GM12878 (cell line): ENCODE measurements at regions not wholly inside any gene's neighbourhood (a gene's known extent, or its start where the extent isn't known, plus 50 kb on each side); places are given as distances from the start of the nearest gene placed in this dataset.

Experiments used
- BHLHE40 ChIP-seq, 2 experiments: fragments of 450-650 bp in 1 of 2; IDR thresholded peaks; 2 replicates each; pipeline ENCODE4 v1.6.1; 2011 to 2017; ENCODE audit warnings: low read depth in 2 of 2, borderline replicate concordance in 1 of 2, improper control_type of control experiment in 1 of 2, low read length in 1 of 2, mild to moderate bottlenecking in 1 of 2
- CHD1 ChIP-seq: IDR thresholded peaks from 2 replicates; pipeline ENCODE4 v1.6.1; 2012; ENCODE audit warnings: low read depth, low read length, improper control_type of control experiment
- CTCF ChIP-seq, 3 experiments: IDR thresholded peaks in 2 of 3; conservative IDR thresholded peaks in 1 of 3; 2 replicates each; pipeline ENCODE4 v1.5.1; 2011; ENCODE audit warnings: low read depth in 3 of 3, low read length in 3 of 3, mild to moderate bottlenecking in 3 of 3, control low read depth in 2 of 3, moderate library complexity in 2 of 3, inconsistent platforms in 1 of 3, mixed read lengths in 1 of 3; ENCODE audit not compliant: control insufficient read depth in 2 of 3, insufficient read depth in 1 of 3; ENCODE audit errors: extremely low read depth in 1 of 3
- ETV6 ChIP-seq, 2 experiments: fragments of 450-650 bp in 1 of 2; IDR thresholded peaks in 1 of 2; conservative IDR thresholded peaks in 1 of 2; 2 replicates each; pipeline ENCODE4 v1.6.1; 2014; ENCODE audit warnings: antibody characterized with exemption in 1 of 2, borderline replicate concordance in 1 of 2, low read depth in 1 of 2, mild to moderate bottlenecking in 1 of 2, moderate library complexity in 1 of 2
- EZH2 ChIP-seq: IDR thresholded peaks from 2 replicates; pipeline ENCODE4 v1.6.1; 2012; ENCODE audit warnings: low read depth, mild to moderate bottlenecking, control low read depth, inconsistent platforms, low read length, borderline replicate concordance; ENCODE audit not compliant: control insufficient read depth
- FOS ChIP-seq: IDR thresholded peaks from 3 replicates; pipeline ENCODE4 v1.6.1; 2011; ENCODE audit warnings: borderline replicate concordance; ENCODE audit not compliant: insufficient read length; ENCODE audit errors: extremely low read depth
- HSF1 ChIP-seq: fragments of 150-350 bp; IDR thresholded peaks from 2 replicates; pipeline ENCODE4 v1.6.1; 2014; ENCODE audit warnings: mild to moderate bottlenecking, low read depth, low read length
- KDM1A ChIP-seq: fragments of 200-600 bp; sonication (generic); IDR thresholded peaks from 2 replicates; pipeline ENCODE4 v1.6.1; 2016; ENCODE audit warnings: borderline replicate concordance
- MEF2B ChIP-seq: fragments of 450-650 bp; IDR thresholded peaks from 2 replicates; pipeline ENCODE4 v1.6.1; 2018; ENCODE audit warnings: mild to moderate bottlenecking, moderate library complexity; ENCODE audit not compliant: partially characterized antibody, poor library complexity, severe bottlenecking
- NFIC ChIP-seq: IDR thresholded peaks from 2 replicates; pipeline ENCODE4 v1.6.1; 2012; ENCODE audit warnings: low read depth, mild to moderate bottlenecking, inconsistent platforms, low read length, moderate library complexity
- PBX3 ChIP-seq: IDR thresholded peaks from 2 replicates; pipeline ENCODE4 v1.6.1; 2011; ENCODE audit warnings: mild to moderate bottlenecking, low read depth, low read length, moderate library complexity; ENCODE audit not compliant: insufficient replicate concordance
- RB1 ChIP-seq: fragments of 450-650 bp; formaldehyde crosslinking; IDR thresholded peaks from 2 replicates; pipeline ENCODE4 v1.6.1; 2017; ENCODE audit warnings: mild to moderate bottlenecking, borderline replicate concordance
- RELB ChIP-seq: fragments of 450-650 bp; IDR thresholded peaks from 2 replicates; pipeline ENCODE4 v1.6.1; 2017; ENCODE audit warnings: low read depth, mild to moderate bottlenecking, moderate library complexity
- SUPT20H ChIP-seq: IDR thresholded peaks from 2 replicates; pipeline ENCODE4 v1.6.1; 2011; ENCODE audit warnings: low read depth, mild to moderate bottlenecking, low read length, moderate library complexity, borderline replicate concordance; ENCODE audit not compliant: control insufficient read depth
- SUZ12 ChIP-seq: fragments of 200-600 bp; sonication (generic); IDR thresholded peaks from one replicate; pipeline ENCODE4 v1.6.1; 2018; ENCODE audit warnings: antibody characterized with exemption, mild to moderate bottlenecking; ENCODE audit not compliant: unreplicated experiment
- TCF7 ChIP-seq: IDR thresholded peaks from 2 replicates; pipeline ENCODE4 v1.6.1; 2014; ENCODE audit warnings: antibody characterized with exemption, borderline replicate concordance
- WRNIP1 ChIP-seq: IDR thresholded peaks from 2 replicates; pipeline ENCODE4 v1.6.1; 2011; ENCODE audit warnings: low read depth, low read length, improper control_type of control experiment, borderline replicate concordance
- ZZZ3 ChIP-seq: IDR thresholded peaks from 2 replicates; pipeline ENCODE4 v1.6.1; 2011; ENCODE audit warnings: low read depth; ENCODE audit not compliant: control insufficient read depth, insufficient read length

- no peak for TF ChIP-seq HSF1
- TF ChIP-seq SUPT20H, result no peak
- TF ChIP-seq EZH2, result no peak
- TF ChIP-seq PBX3, result no peak
- TF ChIP-seq MEF2B, result no peak
- no peak for TF ChIP-seq CHD1
- peak; percentile 33; the same call in 1 of the 2 replicates for TF ChIP-seq RELB
- no peak for TF ChIP-seq KDM1A
- no peak for TF ChIP-seq ZZZ3
- no peak for TF ChIP-seq RB1
- TF ChIP-seq SUZ12, result no peak
- no peak for TF ChIP-seq TCF7
- TF ChIP-seq WRNIP1, result no peak
- peak; percentile 57; the same call in 1 of the 2 replicates for TF ChIP-seq NFIC
- no peak for TF ChIP-seq CTCF (IDR thresholded peaks at IDR 0.05 in 2 of 3, conservative IDR thresholded peaks at IDR 0.05 in 1 of 3; ENCODE audit: control insufficient read depth in 2 of 3, extremely low read depth in 1 of 3, insufficient read depth in 1 of 3, low read depth in 3 of 3, low read length in 3 of 3)
- no peak; a peak in 1 of 4 replicates for TF ChIP-seq BHLHE40 (IDR thresholded peaks at IDR 0.05; ENCODE audit: borderline replicate concordance in 1 of 2, low read depth in 2 of 2, low read length in 1 of 2)
- TF ChIP-seq ETV6 (conservative IDR thresholded peaks at IDR 0.05 in 1 of 2, IDR thresholded peaks at IDR 0.05 in 1 of 2; ENCODE audit: borderline replicate concordance in 1 of 2, low read depth in 1 of 2), result peak in 1 of 2 experiments; percentile 50; a peak in 1 of 4 replicates
- no peak for TF ChIP-seq FOS
Observed at GRCh38 chr14:98227000-98227726, 1044.8 kb downstream of the BCL11B start (continued).
